H9 (cell line): ENCODE measurements at regions not wholly inside any gene's neighbourhood (a gene's known extent, or its start where the extent isn't known, plus 50 kb on each side); places are given as distances from the start of the nearest gene placed in this dataset.

Experiments used
- DNase-seq: peaks from one replicate; pipeline ENCODE4 v3.0.0-alpha.2; 2017
- H2AFZ ChIP-seq: one replicate; pipeline ENCODE4 v1.6.1; 2013; ENCODE audit warnings: mild to moderate bottlenecking, low read length, control low read depth, moderate library complexity
- H2AK5ac ChIP-seq: 2 replicates; pipeline ENCODE4 v1.6.1; 2013; ENCODE audit warnings: low read length, control low read depth, mixed read lengths; ENCODE audit not compliant: insufficient read length
- H2BK120ac ChIP-seq: one replicate; pipeline ENCODE4 v1.6.1; 2013; ENCODE audit warnings: low read depth, mild to moderate bottlenecking, low read length, control low read depth, inconsistent platforms; ENCODE audit not compliant: poor library complexity, severe bottlenecking
- H2BK12ac ChIP-seq: 2 replicates; pipeline ENCODE4 v1.6.1; 2013; ENCODE audit warnings: low read length, control low read depth, mixed read lengths, low read depth; ENCODE audit not compliant: insufficient read length
- H2BK15ac ChIP-seq: 2 replicates; pipeline ENCODE4 v1.6.1; 2013; ENCODE audit warnings: low read depth, low read length, control low read depth
- H2BK20ac ChIP-seq: one replicate; pipeline ENCODE4 v1.6.1; 2013; ENCODE audit warnings: low read depth, mild to moderate bottlenecking, low read length, control low read depth, inconsistent platforms; ENCODE audit not compliant: poor library complexity, severe bottlenecking
- H2BK5ac ChIP-seq: 2 replicates; pipeline ENCODE4 v1.6.1; 2013; ENCODE audit warnings: low read length, control low read depth, mixed read lengths; ENCODE audit not compliant: insufficient read length
- H3K14ac ChIP-seq: 2 replicates; pipeline ENCODE4 v1.6.1; 2013; ENCODE audit warnings: low read length, control low read depth; ENCODE audit not compliant: insufficient read depth
- H3K18ac ChIP-seq: 2 replicates; pipeline ENCODE4 v1.6.1; 2013; ENCODE audit warnings: low read depth, mild to moderate bottlenecking, mixed read lengths, low read length, control low read depth; ENCODE audit not compliant: insufficient read length
- H3K23ac ChIP-seq: 2 replicates; pipeline ENCODE4 v1.6.1; 2013; ENCODE audit warnings: low read length, control low read depth, mixed read lengths, low read depth; ENCODE audit not compliant: insufficient read length
- H3K23me2 ChIP-seq: 2 replicates; pipeline ENCODE4 v1.6.1; 2013; ENCODE audit warnings: low read depth, mild to moderate bottlenecking, mixed read lengths, low read length, control low read depth; ENCODE audit not compliant: insufficient read length, poor library complexity, severe bottlenecking
- H3K27ac ChIP-seq: 2 replicates; pipeline ENCODE4 v1.5.1; 2013; ENCODE audit warnings: low read length, control low read depth, mixed read lengths, low read depth; ENCODE audit not compliant: insufficient read length
- H3K27me3 ChIP-seq: 2 replicates; pipeline ENCODE4 v1.6.1; 2013; ENCODE audit warnings: low read length, control low read depth, inconsistent platforms; ENCODE audit not compliant: insufficient read depth
- H3K4ac ChIP-seq: 2 replicates; pipeline ENCODE4 v1.6.1; 2013; ENCODE audit warnings: low read depth, mild to moderate bottlenecking, control low read depth, inconsistent platforms, low read length, moderate library complexity
- H3K4me1 ChIP-seq: 2 replicates; pipeline ENCODE4 v1.6.1; 2013; ENCODE audit warnings: low read length, control low read depth, inconsistent platforms; ENCODE audit not compliant: insufficient read depth
- H3K4me2 ChIP-seq: 2 replicates; pipeline ENCODE4 v1.6.1; 2013; ENCODE audit warnings: low read length, control low read depth, mixed read lengths; ENCODE audit not compliant: insufficient read length, insufficient read depth
- H3K56ac ChIP-seq: 2 replicates; pipeline ENCODE4 v1.6.1; 2013; ENCODE audit warnings: low read depth, mild to moderate bottlenecking, mixed read lengths, low read length, control low read depth; ENCODE audit not compliant: insufficient read length
- H3K79me1 ChIP-seq: 2 replicates; pipeline ENCODE4 v1.6.1; 2013; ENCODE audit warnings: low read depth, mild to moderate bottlenecking, moderate library complexity, low read length, control low read depth, inconsistent platforms; ENCODE audit not compliant: insufficient read depth, poor library complexity, severe bottlenecking
- H3K79me2 ChIP-seq: 2 replicates; pipeline ENCODE4 v1.6.1; 2013; ENCODE audit warnings: low read length, control low read depth, inconsistent platforms; ENCODE audit not compliant: insufficient read depth
- H3K9ac ChIP-seq: 2 replicates; pipeline ENCODE4 v1.6.1; 2013; ENCODE audit warnings: low read length, control low read depth, mixed read lengths; ENCODE audit not compliant: insufficient read length; ENCODE audit errors: extremely low read depth
- H3K9me3 ChIP-seq: one replicate; pipeline ENCODE4 v1.6.1; 2013; ENCODE audit warnings: low read depth, low read length, inconsistent platforms; ENCODE audit not compliant: control insufficient read depth
- H3T11ph ChIP-seq: one replicate; pipeline ENCODE4 v1.6.1; 2013; ENCODE audit warnings: mild to moderate bottlenecking, low read length, control low read depth, inconsistent platforms
- H4K20me1 ChIP-seq: one replicate; pipeline ENCODE4 v1.6.1; 2013; ENCODE audit not compliant: control insufficient read depth, insufficient read length, insufficient read depth
- H4K5ac ChIP-seq: 2 replicates; pipeline ENCODE4 v1.6.1; 2013; ENCODE audit warnings: low read depth, mild to moderate bottlenecking, mixed read lengths, low read length, control low read depth; ENCODE audit not compliant: insufficient read length
- H4K8ac ChIP-seq: replicated peaks from 2 replicates; pipeline ENCODE4 v1.6.1; 2013; ENCODE audit warnings: low read length, control low read depth, mixed read lengths, low read depth; ENCODE audit not compliant: insufficient read length
- H4K91ac ChIP-seq: 2 replicates; pipeline ENCODE4 v1.6.1; 2013; ENCODE audit warnings: low read depth, mild to moderate bottlenecking, moderate library complexity, mixed read lengths, low read length, control low read depth; ENCODE audit not compliant: insufficient read length
- H3K27ac Mint-ChIP-seq, 3 experiments: 2 replicates in 2 of 3; 3 replicates in 1 of 3; pipeline ENCODE4 v1.8.0; 2020 to 2021; ENCODE audit warnings: mixed read lengths in 3 of 3, mild to moderate bottlenecking in 1 of 3, moderate library complexity in 1 of 3
- H3K27me3 Mint-ChIP-seq: 2 replicates; pipeline ENCODE4 v1.8.0; 2021; ENCODE audit warnings: low read depth, mild to moderate bottlenecking, moderate library complexity, mixed read lengths
- H3K36me3 Mint-ChIP-seq, 3 experiments: 2 replicates in 2 of 3; 3 replicates in 1 of 3; pipeline ENCODE4 v1.8.0; 2020 to 2021; ENCODE audit warnings: low read depth in 3 of 3, mixed read lengths in 3 of 3; ENCODE audit not compliant: insufficient read depth in 1 of 3
- H3K4me1 Mint-ChIP-seq, 2 experiments: 2 replicates each; pipeline ENCODE4 v1.8.0; 2020; ENCODE audit warnings: mixed read lengths in 2 of 2
- H3K4me3 Mint-ChIP-seq, 2 experiments: 2 replicates in 1 of 2; 3 replicates in 1 of 2; pipeline ENCODE4 v1.8.0; 2020 to 2021; ENCODE audit warnings: mild to moderate bottlenecking in 2 of 2, mixed read lengths in 2 of 2, moderate library complexity in 1 of 2
- H3K9me3 Mint-ChIP-seq, 2 experiments: 2 replicates in 1 of 2; 3 replicates in 1 of 2; pipeline ENCODE4 v1.8.0; 2020; ENCODE audit warnings: mild to moderate bottlenecking in 2 of 2, mixed read lengths in 2 of 2, moderate library complexity in 1 of 2
- whole genome bisulfite sequencing: extraction: QIAGEN DNeasy Blood & Tissue Kit; methylation state at CpG from one replicate; pipeline ENCODE4 v1.1.7; 2013; ENCODE audit warnings: missing lambda C conversion rate, low lambda C conversion rate, mixed read lengths; ENCODE audit not compliant: insufficient read length; ENCODE audit errors: extremely low coverage; 5-methylcytosine and 5-hydroxymethylcytosine counted together
- TF ChIP-seq, protein P1 (sequence below): fragments of 200-600 bp; sonication (generic); conservative IDR thresholded peaks from 3 replicates; pipeline ENCODE4 v1.8.0; 2021; ENCODE audit warnings: antibody characterized with exemption, mild to moderate bottlenecking

DNA sequence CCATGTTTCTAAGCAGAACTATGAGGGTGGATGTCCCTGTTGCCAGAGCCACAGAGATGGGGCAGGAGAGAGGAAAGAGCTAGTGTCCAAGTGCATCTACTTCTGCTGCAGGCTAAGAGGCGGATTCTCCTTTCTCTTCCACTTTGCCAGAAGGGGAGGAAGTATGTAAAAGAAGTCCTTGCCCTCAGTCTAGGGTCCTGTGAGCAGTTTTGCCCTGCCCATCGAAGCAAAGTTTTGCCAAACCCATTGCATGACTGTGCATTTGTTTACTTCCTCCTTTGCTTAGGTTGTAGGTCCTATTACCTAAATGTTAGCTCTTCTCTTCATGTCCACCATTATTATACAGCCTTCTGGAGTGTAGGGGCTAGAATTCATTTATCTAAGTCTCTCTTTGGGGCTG is 106.2 kb upstream of the ARMC2 start:
- no peak overlapping the region for H3K27ac ChIP-seq
- no peak overlapping the region for H3K27ac Mint-ChIP-seq
- H3K56ac ChIP-seq = no peak overlapping the region
- no peaks in the 10 kb centered on the region for H3K9me3 Mint-ChIP-seq
- no peak overlapping the region for H2BK5ac ChIP-seq
- H3T11ph ChIP-seq = no peak overlapping the region
- no peaks in the 10 kb centered on the region for H3K23me2 ChIP-seq
- no peak overlapping the region for H4K8ac ChIP-seq
- no peak overlapping the region for H2AK5ac ChIP-seq
- H2BK15ac ChIP-seq = no peak overlapping the region
- H3K27me3 ChIP-seq = no peaks in the 10 kb centered on the region
- H3K4me1 ChIP-seq = peaks cover 3% of the 10 kb centered on the region; the same call in 1 of the 2 replicates
- no CpG with 5 or more reads among the region's 2 CpGs for WGBS
- no peak overlapping the region for H2BK120ac ChIP-seq
- H3K36me3 Mint-ChIP-seq = no peaks in the 10 kb centered on the region
- H3K4ac ChIP-seq = no peak overlapping the region
- no peak overlapping the region for H4K91ac ChIP-seq
- no peaks in the 10 kb centered on the region for H4K20me1 ChIP-seq
- H3K4me2 ChIP-seq = no peak overlapping the region
- no peak overlapping the region for H3K14ac ChIP-seq
- no peak overlapping the region for H3K4me3 Mint-ChIP-seq
- no peak overlapping the region for H2BK12ac ChIP-seq
- no peak overlapping the region for H2BK20ac ChIP-seq
- no peaks in the 10 kb centered on the region for H3K9me3 ChIP-seq
- peaks cover 8% of the 10 kb centered on the region for H3K27me3 Mint-ChIP-seq
- no peaks in the 10 kb centered on the region for H3K79me2 ChIP-seq
- H3K4me1 Mint-ChIP-seq = peaks cover 23 to 27% of the 10 kb centered on the region in 2 experiments
- H3K9ac ChIP-seq = no peak overlapping the region
- DNase-seq = no peak
- no peak overlapping the region for H3K18ac ChIP-seq
- no peaks in the 10 kb centered on the region for H3K79me1 ChIP-seq
- no peak overlapping the region for H4K5ac ChIP-seq
- no peak overlapping the region for H2AFZ ChIP-seq
- H3K23ac ChIP-seq = no peak overlapping the region
- TF ChIP-seq, protein P1, sequence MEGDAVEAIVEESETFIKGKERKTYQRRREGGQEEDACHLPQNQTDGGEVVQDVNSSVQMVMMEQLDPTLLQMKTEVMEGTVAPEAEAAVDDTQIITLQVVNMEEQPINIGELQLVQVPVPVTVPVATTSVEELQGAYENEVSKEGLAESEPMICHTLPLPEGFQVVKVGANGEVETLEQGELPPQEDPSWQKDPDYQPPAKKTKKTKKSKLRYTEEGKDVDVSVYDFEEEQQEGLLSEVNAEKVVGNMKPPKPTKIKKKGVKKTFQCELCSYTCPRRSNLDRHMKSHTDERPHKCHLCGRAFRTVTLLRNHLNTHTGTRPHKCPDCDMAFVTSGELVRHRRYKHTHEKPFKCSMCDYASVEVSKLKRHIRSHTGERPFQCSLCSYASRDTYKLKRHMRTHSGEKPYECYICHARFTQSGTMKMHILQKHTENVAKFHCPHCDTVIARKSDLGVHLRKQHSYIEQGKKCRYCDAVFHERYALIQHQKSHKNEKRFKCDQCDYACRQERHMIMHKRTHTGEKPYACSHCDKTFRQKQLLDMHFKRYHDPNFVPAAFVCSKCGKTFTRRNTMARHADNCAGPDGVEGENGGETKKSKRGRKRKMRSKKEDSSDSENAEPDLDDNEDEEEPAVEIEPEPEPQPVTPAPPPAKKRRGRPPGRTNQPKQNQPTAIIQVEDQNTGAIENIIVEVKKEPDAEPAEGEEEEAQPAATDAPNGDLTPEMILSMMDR = no peak
